ENCODE measurements at regions not wholly inside any gene's neighbourhood (a gene's known extent, or its start where the extent isn't known, plus 50 kb on each side); places are given as distances from the start of the nearest gene placed in this dataset.

- ATAC-seq (no peak), DNase-seq (no peak)
- Histone ChIP-seq H3K27me3 (ENCODE audit: insufficient read depth in 3 of 3, low read length in 2 of 3) (peaks cover 0 to 8% (median 0%) of the 10 kb centered on the region in 3 donors), H3K9me3 (no peaks in the 10 kb centered on the region), H3K27ac (no peak overlapping the region), H3K4me1 (no peaks in the 10 kb centered on the region), H3K36me3 (ENCODE audit: insufficient read depth in 1 of 2, low read depth in 1 of 2) (no peaks in the 10 kb centered on the region), H3K4me3 (no peak overlapping the region)
- WGBS, 3 donors = 73 to 85% (median 74%) methylated on average over 1 of the region's 1 CpG
- no peak for TF ChIP-seq CTCF (IDR thresholded peaks at IDR 0.05)
- intact Hi-C loops (cut with DNase I) = no loop called here
These were observed 50.5 kb upstream of the PAGE1 start for GRCh38 chrX:49746306-49746705.
